T-helper 1 cell treated with Interleukin-12 subunit alpha and Interleukin-12 subunit beta and Interleukin-4 antibody, amounts not matched to agents 30 μg/mL and 1 μg/mL, for 36 hours (primary cell): ENCODE measurements at regions not wholly inside any gene's neighbourhood (a gene's known extent, or its start where the extent isn't known, plus 50 kb on each side); places are given as distances from the start of the nearest gene placed in this dataset.
"Not testable (repeated sequence)": the region's sequence is repeated elsewhere in the genome, so short reads cannot be mapped to it uniquely, and the experiment has no call there.

Experiments used
- H3K27ac Mint-ChIP-seq: one replicate; pipeline ENCODE4 v1.8.0; 2021; ENCODE audit warnings: mild to moderate bottlenecking, mixed read lengths
- H3K27me3 Mint-ChIP-seq: one replicate; pipeline ENCODE4 v1.8.0; 2021; ENCODE audit warnings: low read depth, mixed read lengths
- H3K36me3 Mint-ChIP-seq: one replicate; pipeline ENCODE4 v1.8.0; 2021; ENCODE audit warnings: low read depth, mixed read lengths
- H3K4me1 Mint-ChIP-seq: one replicate; pipeline ENCODE4 v1.8.0; 2021; ENCODE audit warnings: low read depth, mixed read lengths
- H3K4me3 Mint-ChIP-seq: one replicate; pipeline ENCODE4 v1.8.0; 2021; ENCODE audit warnings: mild to moderate bottlenecking, moderate library complexity, mixed read lengths
- H3K9me3 Mint-ChIP-seq: one replicate; pipeline ENCODE4 v1.8.0; 2021; ENCODE audit warnings: mixed read lengths

DNA sequence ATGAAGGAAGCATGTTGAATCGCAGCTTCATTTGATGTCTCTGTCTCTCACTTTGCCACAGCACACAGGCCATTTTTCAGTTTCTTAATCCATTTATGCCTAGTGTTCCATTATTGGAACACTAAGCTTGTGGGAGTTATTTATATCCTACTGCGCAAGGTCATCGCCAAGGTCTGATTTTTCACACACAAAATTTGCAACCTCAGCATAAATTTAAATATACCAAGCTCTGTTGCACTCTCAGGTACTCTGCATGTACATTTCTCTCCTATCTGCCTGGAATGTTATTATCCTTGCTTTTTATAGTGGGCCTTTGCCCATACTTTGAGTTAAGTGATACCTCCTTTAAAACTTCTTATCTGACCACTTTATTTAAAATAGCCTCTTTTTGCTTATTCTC lies 519.2 kb upstream of the TOM1L1 start:
- no peaks in the 10 kb centered on the region for H3K27me3 Mint-ChIP-seq
- H3K4me3 Mint-ChIP-seq, result no peak overlapping the region
- no peaks in the 10 kb centered on the region for H3K36me3 Mint-ChIP-seq
- H3K9me3 Mint-ChIP-seq, result peaks cover 24% of the 10 kb centered on the region
- no peak overlapping the region for H3K27ac Mint-ChIP-seq
- H3K4me1 Mint-ChIP-seq, result no peaks in the 10 kb centered on the region

DNA sequence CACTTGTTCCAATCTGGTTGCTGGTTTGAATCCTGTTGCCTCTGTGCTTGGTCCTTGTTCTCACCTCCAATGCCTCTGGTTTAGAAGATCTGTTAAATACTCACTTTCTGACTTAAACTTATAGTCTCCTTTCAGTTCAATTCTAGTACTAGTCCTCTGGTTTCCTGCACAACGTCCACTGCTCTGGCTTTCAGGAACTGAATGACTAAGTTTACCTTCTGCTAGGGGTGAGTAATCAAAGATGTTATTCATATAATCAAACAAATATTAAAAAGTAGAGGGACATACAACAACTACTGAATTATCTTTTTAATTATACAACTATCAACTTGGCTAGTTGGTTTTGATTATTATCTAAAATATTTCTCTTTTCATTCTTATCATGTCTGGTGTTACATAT lies 496.4 kb upstream of the TOM1L1 start:
- no peaks in the 10 kb centered on the region for H3K36me3 Mint-ChIP-seq
- peaks cover 28% of the 10 kb centered on the region for H3K9me3 Mint-ChIP-seq
- no peak overlapping the region for H3K27ac Mint-ChIP-seq
- H3K4me3 Mint-ChIP-seq, result no peak overlapping the region
- H3K27me3 Mint-ChIP-seq, result no peaks in the 10 kb centered on the region
- H3K4me1 Mint-ChIP-seq, result no peaks in the 10 kb centered on the region

DNA sequence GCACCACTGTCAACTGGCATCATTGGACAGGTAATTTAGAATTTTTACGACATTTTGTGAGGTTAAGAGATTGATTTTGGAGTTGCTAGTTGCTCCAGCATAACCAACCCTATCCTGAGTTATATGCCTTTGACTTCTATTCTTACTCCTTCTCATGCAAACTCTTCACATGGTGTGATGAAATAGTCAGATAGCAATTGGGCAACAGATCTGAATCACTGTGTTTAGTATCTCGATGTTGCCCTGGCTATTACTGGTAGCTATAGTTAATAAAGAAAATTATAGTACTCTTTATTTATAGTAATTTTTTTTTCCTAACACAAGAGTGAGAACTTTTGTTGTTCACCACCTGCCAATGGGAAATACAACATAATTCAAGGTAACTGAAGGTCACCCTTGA lies 494.8 kb upstream of the TOM1L1 start:
- no peaks in the 10 kb centered on the region for H3K36me3 Mint-ChIP-seq
- H3K4me1 Mint-ChIP-seq, result no peaks in the 10 kb centered on the region
- peaks cover 32% of the 10 kb centered on the region for H3K9me3 Mint-ChIP-seq
- H3K27me3 Mint-ChIP-seq, result no peaks in the 10 kb centered on the region
- no peak overlapping the region for H3K27ac Mint-ChIP-seq
- no peak overlapping the region for H3K4me3 Mint-ChIP-seq

DNA sequence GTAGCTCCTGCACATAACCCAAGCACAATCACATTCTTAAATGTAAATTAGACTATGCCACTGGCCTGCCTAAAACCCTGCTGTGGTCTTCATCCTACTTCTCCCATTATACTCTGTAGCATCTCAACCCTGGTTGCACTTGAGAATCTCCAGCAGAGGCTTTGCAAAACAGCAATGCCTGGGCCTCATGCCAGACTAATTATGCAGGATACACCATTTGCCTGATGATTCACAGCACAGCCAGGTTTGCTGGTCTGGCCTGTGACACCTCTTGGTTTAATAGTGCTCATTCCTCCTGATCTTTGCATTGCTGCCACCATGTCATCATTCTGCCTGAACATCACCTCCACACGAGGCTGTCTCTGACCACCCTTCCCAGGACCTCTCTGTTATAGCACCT lies 491.9 kb upstream of the TOM1L1 start:
- Mint-ChIP-seq H3K27me3 (no peaks in the 10 kb centered on the region), H3K27ac (no peak overlapping the region), H3K9me3 (peaks cover 28% of the 10 kb centered on the region), H3K4me1 (no peaks in the 10 kb centered on the region), H3K4me3 (no peak overlapping the region), H3K36me3 (no peaks in the 10 kb centered on the region)

DNA sequence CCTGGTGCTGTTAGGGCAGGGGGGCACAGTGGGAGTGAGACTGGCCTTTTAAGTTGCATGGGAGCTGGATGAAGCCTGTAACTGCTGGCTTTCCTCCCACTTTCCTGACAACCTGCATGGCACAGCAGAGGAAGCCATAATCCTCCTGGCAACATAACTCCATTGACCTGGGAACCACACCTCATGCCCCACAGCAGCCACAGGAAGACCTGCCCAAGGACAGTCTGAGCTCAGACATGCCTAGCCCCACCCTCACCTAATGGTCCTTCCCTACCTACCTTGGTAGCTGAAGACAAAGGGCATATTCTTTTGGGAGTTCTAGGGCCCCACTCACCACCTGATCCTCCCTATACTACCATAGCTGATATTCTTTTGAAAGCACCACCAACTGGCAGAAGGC lies 482.2 kb upstream of the TOM1L1 start:
- Mint-ChIP-seq H3K4me1 (no peaks in the 10 kb centered on the region), H3K27ac (no peak overlapping the region), H3K36me3 (no peaks in the 10 kb centered on the region), H3K4me3 (no peak overlapping the region), H3K9me3 (peaks cover 31% of the 10 kb centered on the region), H3K27me3 (no peaks in the 10 kb centered on the region)

DNA sequence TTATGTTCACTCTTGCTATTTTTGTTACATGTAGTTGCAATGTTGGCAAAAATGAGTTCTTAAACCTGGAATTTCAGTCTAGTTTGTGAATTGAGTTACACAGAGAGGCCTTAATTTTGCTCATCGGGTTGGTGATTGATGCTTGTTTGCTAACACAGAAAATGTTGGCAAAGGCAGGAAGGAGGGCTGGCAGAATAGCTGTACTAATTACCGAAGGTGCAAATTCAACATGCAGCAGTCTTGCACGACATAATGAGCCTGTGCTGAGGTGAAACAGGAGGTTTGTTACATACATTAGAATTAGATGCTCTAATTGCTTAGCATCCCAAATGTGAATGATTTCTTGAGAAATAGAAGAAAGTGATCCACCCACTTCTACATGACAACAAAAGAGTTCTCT lies 475.0 kb upstream of the TOM1L1 start:
- peaks cover 9% of the 10 kb centered on the region for H3K9me3 Mint-ChIP-seq
- no peaks in the 10 kb centered on the region for H3K27me3 Mint-ChIP-seq
- no peak overlapping the region for H3K4me3 Mint-ChIP-seq
- no peaks in the 10 kb centered on the region for H3K4me1 Mint-ChIP-seq
- H3K36me3 Mint-ChIP-seq, result no peaks in the 10 kb centered on the region
- H3K27ac Mint-ChIP-seq, result no peak overlapping the region

DNA sequence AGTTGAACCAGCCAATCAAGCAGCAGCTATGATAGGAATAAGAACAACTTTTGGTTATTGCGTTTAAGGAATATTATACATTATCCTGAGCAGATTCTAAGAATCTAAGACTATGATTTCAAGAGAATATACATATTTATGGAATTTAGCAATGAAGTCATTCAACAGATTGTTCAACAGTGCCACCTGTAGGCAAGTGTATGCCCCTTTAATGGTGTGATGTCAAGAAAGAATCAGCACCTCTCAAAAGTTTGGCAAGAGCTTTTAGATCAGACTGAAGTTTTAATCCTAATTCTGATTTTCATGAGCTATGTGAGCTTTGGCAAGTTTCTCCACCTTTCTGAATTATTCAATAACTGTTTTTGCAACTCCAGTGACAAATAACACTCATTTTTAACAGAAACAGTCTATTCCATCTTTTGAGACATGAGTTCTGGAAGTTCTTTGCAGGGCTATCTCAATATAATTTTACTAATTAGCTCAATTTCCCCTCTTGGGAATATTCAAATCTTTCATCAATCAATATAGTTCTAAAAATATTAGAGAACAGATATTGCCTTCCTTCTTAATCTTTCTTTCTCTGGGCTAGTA lies 474.3 kb upstream of the TOM1L1 start:
- Mint-ChIP-seq H3K36me3 (no peaks in the 10 kb centered on the region), H3K9me3 (peaks cover 9% of the 10 kb centered on the region), H3K27ac (no peak overlapping the region), H3K27me3 (no peaks in the 10 kb centered on the region), H3K4me3 (no peak overlapping the region), H3K4me1 (no peaks in the 10 kb centered on the region)

DNA sequence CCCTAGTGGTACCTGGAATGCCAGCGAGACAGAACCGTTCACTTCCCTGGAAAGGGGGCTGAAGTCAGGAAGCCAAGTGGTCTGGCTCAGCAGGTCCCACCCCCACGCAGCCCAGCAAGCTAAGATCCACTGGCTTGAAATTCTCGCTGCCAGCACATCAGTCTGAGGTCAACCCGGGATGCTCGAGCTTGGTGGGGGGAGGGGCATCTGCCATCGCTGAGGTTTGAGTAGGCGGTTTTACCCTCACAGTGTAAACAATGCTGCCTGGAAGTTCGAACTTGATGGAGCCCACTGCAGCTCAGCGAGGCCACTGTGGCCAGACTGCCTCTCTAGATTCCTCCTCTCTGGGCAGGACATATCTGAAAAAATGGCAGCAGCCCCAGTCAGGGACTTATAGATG lies 464.7 kb upstream of the TOM1L1 start:
- Mint-ChIP-seq H3K4me1 (no peaks in the 10 kb centered on the region), H3K27ac (no peak overlapping the region), H3K9me3 (peaks cover 10% of the 10 kb centered on the region), H3K36me3 (no peaks in the 10 kb centered on the region), H3K4me3 (no peak overlapping the region), H3K27me3 (no peaks in the 10 kb centered on the region)

DNA sequence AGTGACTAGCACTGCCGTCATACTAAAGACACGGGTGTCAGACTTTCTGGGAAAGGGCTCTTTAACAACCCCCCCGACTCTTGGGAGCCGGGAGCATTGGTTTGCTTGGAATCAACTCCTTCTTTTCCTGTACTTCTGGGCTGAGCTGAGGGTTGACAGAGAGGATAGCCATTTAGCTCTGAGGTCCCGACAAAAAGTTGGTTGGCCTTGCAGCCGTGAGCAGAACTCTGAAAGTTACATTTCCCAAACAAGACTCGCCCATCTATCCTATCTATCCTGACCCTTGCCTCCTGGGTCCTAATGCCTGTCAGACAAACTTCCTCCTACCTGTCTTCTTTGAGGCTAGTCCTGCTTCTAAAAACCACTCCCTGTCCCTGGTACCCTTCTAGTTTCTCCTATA lies 460.8 kb upstream of the TOM1L1 start:
- no peaks in the 10 kb centered on the region for H3K27me3 Mint-ChIP-seq
- H3K27ac Mint-ChIP-seq, result no peak overlapping the region
- no peaks in the 10 kb centered on the region for H3K4me1 Mint-ChIP-seq
- H3K9me3 Mint-ChIP-seq, result peaks cover 15% of the 10 kb centered on the region
- no peak overlapping the region for H3K4me3 Mint-ChIP-seq
- H3K36me3 Mint-ChIP-seq, result no peaks in the 10 kb centered on the region

DNA sequence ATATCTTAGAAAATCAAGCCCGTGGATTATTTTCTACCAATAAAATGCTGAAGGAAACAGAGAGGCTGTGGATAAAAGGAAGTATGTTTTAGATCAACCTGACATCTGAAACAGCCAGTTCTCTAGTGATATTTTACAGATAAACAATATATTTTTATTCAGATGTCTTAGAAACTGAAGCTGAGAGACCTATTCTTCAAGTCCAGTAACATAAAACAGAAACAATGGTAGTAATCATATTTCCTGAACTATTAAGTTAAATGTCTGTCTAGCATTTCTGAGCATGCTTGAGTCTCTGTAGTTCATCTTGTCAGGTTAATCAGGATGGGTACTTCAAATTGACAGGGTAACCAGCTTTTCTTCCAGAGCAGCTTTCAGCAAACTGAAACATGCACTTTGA lies 449.6 kb upstream of the TOM1L1 start:
- Mint-ChIP-seq H3K36me3 (no peaks in the 10 kb centered on the region), H3K4me3 (no peak overlapping the region), H3K27me3 (no peaks in the 10 kb centered on the region), H3K9me3 (peaks cover 30% of the 10 kb centered on the region), H3K4me1 (no peaks in the 10 kb centered on the region), H3K27ac (no peak overlapping the region)

DNA sequence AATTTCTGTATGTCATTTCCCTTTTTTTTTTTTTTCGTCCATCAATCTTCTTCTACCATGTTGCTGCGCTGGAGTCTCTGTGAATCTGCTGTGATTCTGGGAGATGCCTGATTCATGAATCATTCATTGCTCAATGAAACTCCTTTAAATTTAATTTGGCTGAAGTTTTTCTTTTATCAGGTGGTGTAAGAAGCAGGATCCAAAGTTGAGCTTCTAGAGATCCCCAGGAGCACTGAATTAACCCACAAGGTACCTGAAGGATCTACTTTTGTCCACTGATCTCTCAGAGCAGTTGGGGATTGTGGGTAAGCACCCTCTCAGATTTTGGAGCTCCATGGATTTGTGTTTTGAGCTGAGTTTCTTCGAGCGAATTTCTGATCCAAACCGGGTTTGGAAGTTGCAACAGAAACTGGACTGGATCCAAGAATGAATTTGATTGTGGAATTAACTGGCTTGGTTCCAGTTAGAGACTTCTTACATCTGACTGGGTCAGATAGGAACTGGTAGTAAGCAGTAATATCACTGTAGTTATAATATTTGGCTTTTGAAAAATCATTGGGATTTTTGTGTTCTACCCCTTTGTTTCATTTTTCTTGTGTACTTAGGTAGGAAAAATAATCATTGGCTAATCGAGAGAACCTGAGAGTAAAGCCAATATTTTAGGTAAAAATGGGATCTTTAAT lies 447.8 kb upstream of the TOM1L1 start:
- no peak overlapping the region for H3K4me3 Mint-ChIP-seq
- no peaks in the 10 kb centered on the region for H3K4me1 Mint-ChIP-seq
- no peak overlapping the region for H3K27ac Mint-ChIP-seq
- H3K9me3 Mint-ChIP-seq, result peaks cover 38% of the 10 kb centered on the region
- no peaks in the 10 kb centered on the region for H3K36me3 Mint-ChIP-seq
- H3K27me3 Mint-ChIP-seq, result no peaks in the 10 kb centered on the region

DNA sequence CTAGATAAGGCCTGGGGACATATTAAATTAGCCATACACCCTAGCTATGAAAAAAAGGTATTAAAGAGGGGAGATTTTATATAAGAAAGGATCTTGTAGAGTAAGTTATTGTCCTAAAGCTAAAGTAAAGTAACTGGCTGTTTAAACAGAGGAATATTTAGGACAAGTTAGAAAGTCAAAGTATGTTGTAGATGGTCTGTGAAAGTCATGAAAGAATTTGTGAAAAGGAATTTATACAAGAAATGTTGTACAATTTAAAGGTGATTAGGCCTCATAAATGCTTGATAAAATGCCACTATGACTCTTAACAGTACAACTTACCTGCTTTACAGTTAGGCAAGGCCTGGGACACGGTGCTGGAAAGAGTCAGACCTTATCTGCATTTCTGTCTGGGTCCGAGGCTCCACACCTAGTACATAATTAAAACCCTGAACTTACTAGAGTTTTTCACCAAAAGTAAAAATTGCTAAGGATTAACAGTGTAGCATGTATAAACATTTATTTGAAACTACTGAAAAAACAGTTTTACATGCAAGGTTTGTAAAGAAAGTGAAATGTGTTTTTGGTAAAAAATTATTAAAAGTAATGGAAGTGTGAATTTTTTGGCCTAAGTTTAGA lies 445.3 kb upstream of the TOM1L1 start:
- Mint-ChIP-seq H3K27ac (no peak overlapping the region), H3K4me3 (no peak overlapping the region), H3K9me3 (peaks cover 50% of the 10 kb centered on the region), H3K4me1 (no peaks in the 10 kb centered on the region), H3K27me3 (no peaks in the 10 kb centered on the region), H3K36me3 (no peaks in the 10 kb centered on the region)

DNA sequence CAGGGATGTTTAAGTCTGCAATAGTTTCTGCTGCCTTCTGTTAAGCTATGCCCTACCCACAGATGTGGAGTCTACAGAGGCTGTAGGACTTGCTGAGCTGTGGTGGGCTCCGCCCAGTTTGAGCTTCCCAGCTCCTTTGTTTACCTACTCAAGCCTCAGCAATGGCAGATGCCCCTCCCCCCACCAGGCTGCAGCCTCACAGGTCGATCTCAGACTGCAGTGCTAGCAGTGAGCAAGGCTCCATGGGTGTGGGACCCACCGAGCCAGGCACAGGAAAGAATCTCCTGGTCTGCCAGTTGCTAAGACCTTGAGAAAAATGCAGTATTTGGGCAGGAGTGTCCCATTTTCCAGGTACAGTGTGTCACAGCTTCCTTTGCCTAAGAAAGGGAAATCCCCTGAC lies 435.2 kb upstream of the TOM1L1 start:
- peaks cover 17% of the 10 kb centered on the region for H3K9me3 Mint-ChIP-seq
- H3K4me1 Mint-ChIP-seq, H3K27me3 Mint-ChIP-seq, H3K4me3 Mint-ChIP-seq, H3K27ac Mint-ChIP-seq, H3K36me3 Mint-ChIP-seq: not testable (repeated sequence)

DNA sequence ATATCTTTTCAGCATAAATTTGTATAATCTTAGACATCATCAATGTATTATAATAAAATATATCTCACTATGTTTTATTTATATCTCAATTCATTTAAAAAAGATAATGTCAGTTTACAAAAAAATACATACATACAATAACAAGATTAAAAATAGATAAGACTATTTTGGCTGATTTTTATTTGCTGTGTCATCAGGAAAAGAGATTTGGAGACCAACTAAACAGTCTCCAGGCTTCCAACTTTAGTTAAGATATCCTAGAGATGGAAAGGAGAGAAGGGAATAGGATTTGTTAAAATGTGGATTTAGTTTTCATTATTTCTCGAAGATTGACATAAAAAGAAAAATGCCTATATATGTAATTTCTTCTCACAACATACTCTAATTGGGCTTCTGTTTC lies 433.8 kb upstream of the TOM1L1 start:
- no peak overlapping the region for H3K27ac Mint-ChIP-seq
- no peak overlapping the region for H3K4me3 Mint-ChIP-seq
- no peaks in the 10 kb centered on the region for H3K36me3 Mint-ChIP-seq
- H3K27me3 Mint-ChIP-seq, result no peaks in the 10 kb centered on the region
- no peaks in the 10 kb centered on the region for H3K4me1 Mint-ChIP-seq
- peaks cover 20% of the 10 kb centered on the region for H3K9me3 Mint-ChIP-seq

DNA sequence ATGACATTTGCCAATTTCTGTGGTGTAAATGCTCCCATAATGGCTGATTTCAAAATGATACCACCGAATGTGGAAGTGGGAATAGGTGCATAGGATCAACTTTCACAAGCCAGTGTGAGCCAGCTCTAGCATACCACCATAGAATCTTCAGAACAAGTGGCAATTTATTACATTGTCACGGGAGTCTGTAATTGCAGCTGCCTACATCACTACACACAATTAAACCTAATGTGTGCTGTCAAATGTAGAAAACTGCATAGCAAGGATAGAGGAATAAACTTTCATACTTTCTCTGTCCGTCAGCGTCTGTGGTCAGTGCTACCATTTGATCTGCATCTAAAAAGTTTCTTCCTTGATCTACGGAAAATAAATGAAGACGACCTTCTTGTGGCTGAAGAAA lies 417.8 kb upstream of the TOM1L1 start:
- Mint-ChIP-seq H3K4me3 (no peak overlapping the region), H3K36me3 (no peaks in the 10 kb centered on the region), H3K9me3 (peaks cover 11% of the 10 kb centered on the region), H3K27ac (no peak overlapping the region), H3K27me3 (no peaks in the 10 kb centered on the region), H3K4me1 (no peaks in the 10 kb centered on the region)
